Neural cell (in vitro differentiated cells): ENCODE measurements at regions not wholly inside any gene's neighbourhood (a gene's known extent, or its start where the extent isn't known, plus 50 kb on each side); places are given as distances from the start of the nearest gene placed in this dataset.

Experiments
- H2AFZ ChIP-seq: fragments of 200-600, 300-800 bp; sonication (generic), shearing (Covaris generic); 2 replicates; pipeline ENCODE4 v1.6.0; 2014; ENCODE audit warnings: low read depth, mild to moderate bottlenecking, antibody characterized with exemption, low read length, moderate library complexity
- H3F3A ChIP-seq: fragments of 200-600 bp; shearing (Covaris generic); 2 replicates; pipeline ENCODE4 v1.6.1; 2016; ENCODE audit warnings: mild to moderate bottlenecking, moderate library complexity, mixed read lengths, antibody characterized with exemption, low read length; ENCODE audit not compliant: insufficient read depth, poor library complexity, severe bottlenecking
- H3K27ac ChIP-seq: fragments of 200-600, 300-800 bp; sonication (generic), shearing (Covaris generic); 2 replicates; pipeline ENCODE4 v1.5.1; 2014; ENCODE audit warnings: mild to moderate bottlenecking, low read length, moderate library complexity
- H3K27me3 ChIP-seq: fragments of 300-800, 200-600 bp; sonication (generic), shearing (Covaris generic); 2 replicates; pipeline ENCODE4 v1.6.0; 2014; ENCODE audit warnings: mild to moderate bottlenecking, low read depth, low read length, moderate library complexity; ENCODE audit not compliant: insufficient read depth
- H3K36me3 ChIP-seq: fragments of 300-800, 200-600 bp; sonication (generic), shearing (Covaris generic); 2 replicates; pipeline ENCODE4 v1.5.1; 2014; ENCODE audit warnings: mild to moderate bottlenecking, antibody characterized with exemption, low read length, moderate library complexity; ENCODE audit not compliant: insufficient read depth
- H3K4me2 ChIP-seq: fragments of 300-800, 200-600 bp; sonication (generic), shearing (Covaris generic); 2 replicates; pipeline ENCODE4 v1.6.0; 2014; ENCODE audit warnings: mild to moderate bottlenecking, low read length
- H3K4me3 ChIP-seq: fragments of 300-800, 200-600 bp; sonication (generic), shearing (Covaris generic); 2 replicates; pipeline ENCODE4 v1.5.1; 2014; ENCODE audit warnings: mild to moderate bottlenecking, low read length, moderate library complexity
- H3K79me2 ChIP-seq: fragments of 200-600 bp; shearing (Covaris generic); replicated peaks from 2 replicates; pipeline ENCODE4 v1.6.0; 2014; ENCODE audit warnings: mild to moderate bottlenecking, low read length, moderate library complexity; ENCODE audit not compliant: insufficient read depth
- H3K9ac ChIP-seq: fragments of 300-800, 200-600 bp; sonication (generic), shearing (Covaris generic); 2 replicates; pipeline ENCODE4 v1.6.1; 2016; ENCODE audit warnings: mild to moderate bottlenecking, low read length, mixed read lengths
- H3K9me2 ChIP-seq: fragments of 200-600 bp; shearing (Covaris generic); 2 replicates; pipeline ENCODE4 v1.6.1; 2016; ENCODE audit warnings: mild to moderate bottlenecking, low read length, mixed read lengths; ENCODE audit not compliant: insufficient read depth
- H3K9me3 ChIP-seq: fragments of 200-600, 300-800 bp; sonication (generic), shearing (Covaris generic); 2 replicates; pipeline ENCODE4 v1.6.1; 2016; ENCODE audit warnings: mild to moderate bottlenecking, mixed run types, low read length, moderate library complexity, mixed read lengths
- H4K20me1 ChIP-seq: fragments of 200-600 bp; shearing (Covaris generic); 2 replicates; pipeline ENCODE4 v1.6.1; 2016; ENCODE audit warnings: mild to moderate bottlenecking, mixed run types; ENCODE audit not compliant: insufficient read depth
- EP300 ChIP-seq: fragments of 450-650 bp; conservative IDR thresholded peaks from 2 replicates; pipeline ENCODE4 v1.6.1; 2014; ENCODE audit warnings: antibody characterized with exemption, mild to moderate bottlenecking, moderate library complexity; ENCODE audit not compliant: poor library complexity, severe bottlenecking
- EZH2 ChIP-seq: fragments of 200-600, 300-800 bp; shearing (Covaris generic), sonication (generic); IDR thresholded peaks from 2 replicates; pipeline ENCODE4 v1.6.1; 2014; ENCODE audit warnings: antibody characterized with exemption, low read length, borderline replicate concordance, mild to moderate bottlenecking; ENCODE audit not compliant: insufficient read depth, poor library complexity, severe bottlenecking
- MXI1 ChIP-seq: fragments of 450-650 bp; conservative IDR thresholded peaks from 2 replicates; pipeline ENCODE4 v1.6.1; 2014; ENCODE audit warnings: antibody characterized with exemption, mild to moderate bottlenecking; ENCODE audit not compliant: poor library complexity, severe bottlenecking
- POLR2AphosphoS5 ChIP-seq: IDR thresholded peaks from 2 replicates; pipeline ENCODE4 v1.6.1; 2012
- RAD21 ChIP-seq: fragments of 450-650 bp; conservative IDR thresholded peaks from 2 replicates; pipeline ENCODE4 v1.6.1; 2014; ENCODE audit warnings: antibody characterized with exemption, mild to moderate bottlenecking, moderate library complexity
- SMC3 ChIP-seq: fragments of 450-650 bp; conservative IDR thresholded peaks from 2 replicates; pipeline ENCODE4 v1.6.1; 2014; ENCODE audit warnings: antibody characterized with exemption, mild to moderate bottlenecking, moderate library complexity; ENCODE audit not compliant: poor library complexity
- TAF1 ChIP-seq: IDR thresholded peaks from 2 replicates; pipeline ENCODE4 v1.6.1; 2012; ENCODE audit warnings: low read depth
- TF ChIP-seq, protein P1 (sequence below): IDR thresholded peaks from 2 replicates; pipeline ENCODE4 v1.6.1; 2012; ENCODE audit warnings: borderline replicate concordance
- TF ChIP-seq, protein P2 (sequence below): fragments of 450-650 bp; IDR thresholded peaks from 2 replicates; pipeline ENCODE4 v1.5.1; 2014; ENCODE audit warnings: antibody characterized with exemption, mild to moderate bottlenecking, moderate library complexity; ENCODE audit not compliant: poor library complexity, severe bottlenecking

DNA sequence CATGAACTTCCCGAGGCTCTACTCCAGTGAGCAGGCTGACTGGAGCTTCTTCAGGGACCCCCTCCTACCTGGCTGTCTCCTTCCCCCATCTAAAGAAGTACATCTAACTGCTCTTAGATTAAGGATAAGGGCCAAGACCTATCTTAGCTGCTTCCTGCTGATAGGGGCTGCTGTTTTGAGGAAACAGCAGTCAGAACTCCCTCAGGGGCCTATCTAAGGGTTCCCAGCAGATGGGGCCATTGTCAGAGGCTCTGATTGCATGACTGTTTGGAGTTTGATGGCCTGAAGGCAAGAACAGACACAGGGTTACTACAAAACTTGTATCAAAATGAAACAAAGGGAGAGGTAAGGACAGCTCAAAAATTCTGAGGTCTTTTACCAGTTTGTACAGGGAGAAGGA, 2636.9 kb upstream of the PCDH20 start:
- H3K36me3 ChIP-seq: no peaks in the 10 kb centered on the region
- H3K27me3 ChIP-seq: no peaks in the 10 kb centered on the region
- H2AFZ ChIP-seq: no peak overlapping the region
- no peaks in the 10 kb centered on the region for H3F3A ChIP-seq
- H4K20me1 ChIP-seq: no peaks in the 10 kb centered on the region
- no peak overlapping the region for H3K4me2 ChIP-seq
- no peak overlapping the region for H3K9ac ChIP-seq
- H3K4me3 ChIP-seq: no peak overlapping the region
- H3K9me3 ChIP-seq: no peaks in the 10 kb centered on the region
- TF ChIP-seq RAD21: no peak
- TF ChIP-seq, protein P1, sequence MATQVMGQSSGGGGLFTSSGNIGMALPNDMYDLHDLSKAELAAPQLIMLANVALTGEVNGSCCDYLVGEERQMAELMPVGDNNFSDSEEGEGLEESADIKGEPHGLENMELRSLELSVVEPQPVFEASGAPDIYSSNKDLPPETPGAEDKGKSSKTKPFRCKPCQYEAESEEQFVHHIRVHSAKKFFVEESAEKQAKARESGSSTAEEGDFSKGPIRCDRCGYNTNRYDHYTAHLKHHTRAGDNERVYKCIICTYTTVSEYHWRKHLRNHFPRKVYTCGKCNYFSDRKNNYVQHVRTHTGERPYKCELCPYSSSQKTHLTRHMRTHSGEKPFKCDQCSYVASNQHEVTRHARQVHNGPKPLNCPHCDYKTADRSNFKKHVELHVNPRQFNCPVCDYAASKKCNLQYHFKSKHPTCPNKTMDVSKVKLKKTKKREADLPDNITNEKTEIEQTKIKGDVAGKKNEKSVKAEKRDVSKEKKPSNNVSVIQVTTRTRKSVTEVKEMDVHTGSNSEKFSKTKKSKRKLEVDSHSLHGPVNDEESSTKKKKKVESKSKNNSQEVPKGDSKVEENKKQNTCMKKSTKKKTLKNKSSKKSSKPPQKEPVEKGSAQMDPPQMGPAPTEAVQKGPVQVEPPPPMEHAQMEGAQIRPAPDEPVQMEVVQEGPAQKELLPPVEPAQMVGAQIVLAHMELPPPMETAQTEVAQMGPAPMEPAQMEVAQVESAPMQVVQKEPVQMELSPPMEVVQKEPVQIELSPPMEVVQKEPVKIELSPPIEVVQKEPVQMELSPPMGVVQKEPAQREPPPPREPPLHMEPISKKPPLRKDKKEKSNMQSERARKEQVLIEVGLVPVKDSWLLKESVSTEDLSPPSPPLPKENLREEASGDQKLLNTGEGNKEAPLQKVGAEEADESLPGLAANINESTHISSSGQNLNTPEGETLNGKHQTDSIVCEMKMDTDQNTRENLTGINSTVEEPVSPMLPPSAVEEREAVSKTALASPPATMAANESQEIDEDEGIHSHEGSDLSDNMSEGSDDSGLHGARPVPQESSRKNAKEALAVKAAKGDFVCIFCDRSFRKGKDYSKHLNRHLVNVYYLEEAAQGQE: no peak
- TF ChIP-seq, protein P2, sequence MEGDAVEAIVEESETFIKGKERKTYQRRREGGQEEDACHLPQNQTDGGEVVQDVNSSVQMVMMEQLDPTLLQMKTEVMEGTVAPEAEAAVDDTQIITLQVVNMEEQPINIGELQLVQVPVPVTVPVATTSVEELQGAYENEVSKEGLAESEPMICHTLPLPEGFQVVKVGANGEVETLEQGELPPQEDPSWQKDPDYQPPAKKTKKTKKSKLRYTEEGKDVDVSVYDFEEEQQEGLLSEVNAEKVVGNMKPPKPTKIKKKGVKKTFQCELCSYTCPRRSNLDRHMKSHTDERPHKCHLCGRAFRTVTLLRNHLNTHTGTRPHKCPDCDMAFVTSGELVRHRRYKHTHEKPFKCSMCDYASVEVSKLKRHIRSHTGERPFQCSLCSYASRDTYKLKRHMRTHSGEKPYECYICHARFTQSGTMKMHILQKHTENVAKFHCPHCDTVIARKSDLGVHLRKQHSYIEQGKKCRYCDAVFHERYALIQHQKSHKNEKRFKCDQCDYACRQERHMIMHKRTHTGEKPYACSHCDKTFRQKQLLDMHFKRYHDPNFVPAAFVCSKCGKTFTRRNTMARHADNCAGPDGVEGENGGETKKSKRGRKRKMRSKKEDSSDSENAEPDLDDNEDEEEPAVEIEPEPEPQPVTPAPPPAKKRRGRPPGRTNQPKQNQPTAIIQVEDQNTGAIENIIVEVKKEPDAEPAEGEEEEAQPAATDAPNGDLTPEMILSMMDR: no peak
- no peaks in the 10 kb centered on the region for H3K79me2 ChIP-seq
- H3K27ac ChIP-seq: no peak overlapping the region
- no peaks in the 10 kb centered on the region for H3K9me2 ChIP-seq

DNA sequence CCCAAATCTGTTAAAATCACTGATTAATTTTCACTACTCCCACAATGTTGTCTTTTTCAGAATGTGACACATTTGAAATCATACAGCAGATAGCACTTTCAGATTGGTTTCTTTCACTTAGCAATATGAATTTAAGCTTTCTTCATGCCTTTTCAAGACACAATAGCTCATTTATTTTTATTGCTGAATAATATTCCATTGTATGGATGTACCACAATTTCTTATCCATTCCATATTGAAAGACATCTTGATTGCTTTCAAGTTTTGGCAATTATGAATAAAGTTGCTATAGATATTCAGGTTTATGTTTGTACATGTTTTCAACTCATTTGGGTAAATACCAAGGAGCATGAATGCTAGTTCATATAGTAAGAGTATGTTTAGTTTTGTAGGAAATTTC, 2635.6 kb upstream of the PCDH20 start:
- Histone ChIP-seq H3K9me3 (no peaks in the 10 kb centered on the region), H3K9me2 (no peaks in the 10 kb centered on the region), H3K4me2 (no peak overlapping the region), H3K27me3 (no peaks in the 10 kb centered on the region), H3K27ac (no peak overlapping the region), H3K36me3 (no peaks in the 10 kb centered on the region), H3F3A (no peaks in the 10 kb centered on the region), H3K4me3 (no peak overlapping the region), H2AFZ (no peak overlapping the region), H4K20me1 (no peaks in the 10 kb centered on the region), H3K9ac (no peak overlapping the region), H3K79me2 (no peaks in the 10 kb centered on the region)
- no peak for TF ChIP-seq RAD21
- TF ChIP-seq, protein P2: no peak
- no peak for TF ChIP-seq EP300
- no peak for TF ChIP-seq TAF1
- no peak for TF ChIP-seq SMC3
- TF ChIP-seq, protein P1: no peak
- no peak for TF ChIP-seq POLR2AphosphoS5
- TF ChIP-seq MXI1: no peak
- no peak for TF ChIP-seq EZH2
